ENCODE measurements at regions not wholly inside any gene's neighbourhood (a gene's known extent, or its start where the extent isn't known, plus 50 kb on each side); places are given as distances from the start of the nearest gene placed in this dataset.

DNA sequence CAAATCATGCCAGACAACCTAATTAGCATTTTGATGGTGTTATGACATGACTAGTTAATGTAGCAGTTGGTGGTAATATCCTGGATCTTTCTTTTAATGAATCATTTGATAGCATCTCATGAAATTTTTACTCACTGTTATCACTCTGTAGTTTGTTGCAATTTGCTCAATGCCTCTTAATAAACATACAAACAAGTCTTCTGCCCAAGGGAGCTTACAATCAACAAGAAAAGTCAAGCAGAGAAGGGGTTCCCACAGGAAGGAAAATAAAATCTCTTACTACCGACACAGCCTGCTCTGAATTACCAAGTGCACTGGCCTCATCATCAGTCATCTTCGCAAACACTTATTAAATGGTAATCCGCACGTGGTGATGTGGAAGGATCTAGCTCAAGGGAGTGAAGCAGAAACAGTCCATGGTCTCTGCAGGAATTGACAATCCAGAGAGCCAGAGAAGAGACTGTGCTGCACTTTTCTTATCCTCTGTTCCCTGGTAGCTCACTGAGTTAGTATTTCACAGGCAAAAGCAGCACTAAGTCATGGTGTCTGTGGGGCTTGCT lies 263.5 kb downstream of the EPHA4 start:
- Mint-ChIP-seq H3K4me3 (no peak overlapping the region), H3K27me3 (ENCODE audit: low read depth) (no peaks in the 10 kb centered on the region), H3K9me3 (no peaks in the 10 kb centered on the region), H3K27ac (no peak overlapping the region), H3K4me1 (peaks cover 31% of the 10 kb centered on the region), H3K36me3 (no peaks in the 10 kb centered on the region)
- ChIA-PET CTCF (no interaction called here), POLR2A (no interaction called here)
- DNase-seq (ENCODE audit: low spot score) (no peak), ATAC-seq (no peak)
- TF ChIP-seq KAT7 (CRISPR knock-in tag; IDR thresholded peaks at IDR 0.05; ENCODE audit: borderline replicate concordance), result no peak
- no peak for TF ChIP-seq ZNF219 (CRISPR knock-in tag; IDR thresholded peaks at IDR 0.05; ENCODE audit: borderline replicate concordance)
- no peak for TF ChIP-seq GTF2I (CRISPR knock-in tag; conservative IDR thresholded peaks at IDR 0.05)
- TF ChIP-seq, protein P1, sequence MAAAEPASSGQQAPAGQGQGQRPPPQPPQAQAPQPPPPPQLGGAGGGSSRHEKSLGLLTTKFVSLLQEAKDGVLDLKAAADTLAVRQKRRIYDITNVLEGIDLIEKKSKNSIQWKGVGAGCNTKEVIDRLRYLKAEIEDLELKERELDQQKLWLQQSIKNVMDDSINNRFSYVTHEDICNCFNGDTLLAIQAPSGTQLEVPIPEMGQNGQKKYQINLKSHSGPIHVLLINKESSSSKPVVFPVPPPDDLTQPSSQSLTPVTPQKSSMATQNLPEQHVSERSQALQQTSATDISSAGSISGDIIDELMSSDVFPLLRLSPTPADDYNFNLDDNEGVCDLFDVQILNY (CRISPR knock-in tag; IDR thresholded peaks at IDR 0.05), result no peak
- no peak for TF ChIP-seq ZNF138 (CRISPR knock-in tag; conservative IDR thresholded peaks at IDR 0.05)
- no peak for TF ChIP-seq ZNF396 (CRISPR knock-in tag; IDR thresholded peaks at IDR 0.05; ENCODE audit: borderline replicate concordance)
- TF ChIP-seq FOXP1 (CRISPR knock-in tag; IDR thresholded peaks at IDR 0.05; ENCODE audit: borderline replicate concordance), result no peak
- TF ChIP-seq TEAD1 (CRISPR knock-in tag; IDR thresholded peaks at IDR 0.05), result no peak
- no peak for TF ChIP-seq FOXJ3 (CRISPR knock-in tag; IDR thresholded peaks at IDR 0.05; ENCODE audit: borderline replicate concordance)
- TF ChIP-seq ZNF317 (CRISPR knock-in tag; IDR thresholded peaks at IDR 0.05; ENCODE audit: borderline replicate concordance, low read depth), result no peak
- no peak for TF ChIP-seq ZNF121 (CRISPR knock-in tag; IDR thresholded peaks at IDR 0.05)
- no peak for TF ChIP-seq SMAD4 (CRISPR knock-in tag; IDR thresholded peaks at IDR 0.05)
- no peak for TF ChIP-seq ZNF416 (CRISPR knock-in tag; IDR thresholded peaks at IDR 0.05)

DNA sequence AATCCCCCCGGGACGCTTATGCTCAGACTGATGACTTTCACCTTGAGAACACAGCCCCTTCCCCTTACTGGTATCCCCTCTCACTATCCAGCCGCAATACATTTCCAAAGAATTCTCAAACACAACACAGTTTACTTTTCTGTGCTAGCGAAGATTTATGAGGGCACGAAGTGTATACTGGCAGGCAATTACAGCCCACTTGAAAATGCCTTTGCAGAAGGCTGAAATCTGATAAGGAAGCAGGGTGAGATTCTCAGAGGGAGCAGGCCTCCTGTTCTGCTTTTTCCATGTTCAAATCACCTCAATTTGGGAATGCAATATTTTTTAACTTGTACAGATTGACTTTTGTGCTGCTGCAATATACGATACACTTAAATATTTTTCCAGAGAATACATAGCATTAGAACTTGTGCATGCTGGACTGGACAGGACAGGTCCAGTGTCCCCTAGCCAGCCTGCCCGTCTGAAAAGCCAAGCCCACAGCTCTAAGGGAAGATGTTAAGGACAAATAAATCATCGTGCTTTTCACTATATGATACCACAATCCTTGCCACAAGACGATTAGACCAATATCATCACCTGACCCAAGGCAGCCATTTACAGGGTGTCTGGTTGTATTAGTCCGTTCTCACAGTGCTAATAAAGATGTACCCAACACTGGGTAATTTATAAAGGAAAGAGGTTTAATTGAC lies 262.1 kb downstream of the EPHA4 start:
- Mint-ChIP-seq H3K36me3 (no peaks in the 10 kb centered on the region), H3K4me1 (peaks cover 31% of the 10 kb centered on the region), H3K27me3 (ENCODE audit: low read depth) (no peaks in the 10 kb centered on the region), H3K27ac (no peak overlapping the region), H3K9me3 (no peaks in the 10 kb centered on the region), H3K4me3 (no peak overlapping the region)
- ATAC-seq (no peak), DNase-seq (ENCODE audit: low spot score) (no peak)
- POLR2A ChIA-PET, result no interaction called here
- CTCF ChIA-PET, result no interaction called here
- TF ChIP-seq EMX1 (CRISPR knock-in tag; IDR thresholded peaks at IDR 0.05) (no peak), GRHL2 (CRISPR knock-in tag; IDR thresholded peaks at IDR 0.05; ENCODE audit: insufficient replicate concordance, severe bottlenecking) (no peak), MYBL2 (CRISPR knock-in tag; IDR thresholded peaks at IDR 0.05) (no peak), TEAD1 (CRISPR knock-in tag; IDR thresholded peaks at IDR 0.05) (no peak), ELF4 (CRISPR knock-in tag; IDR thresholded peaks at IDR 0.05; ENCODE audit: low read depth) (no peak), KAT7 (CRISPR knock-in tag; IDR thresholded peaks at IDR 0.05; ENCODE audit: borderline replicate concordance) (no peak), TP53 (CRISPR knock-in tag; IDR thresholded peaks at IDR 0.05) (no peak), MXD4 (CRISPR knock-in tag; IDR thresholded peaks at IDR 0.05; ENCODE audit: borderline replicate concordance) (no peak), ZNF396 (CRISPR knock-in tag; IDR thresholded peaks at IDR 0.05; ENCODE audit: borderline replicate concordance) (no peak), ESRRA (CRISPR knock-in tag; IDR thresholded peaks at IDR 0.05; ENCODE audit: borderline replicate concordance) (no peak), RELA (CRISPR knock-in tag; IDR thresholded peaks at IDR 0.05; ENCODE audit: borderline replicate concordance) (no peak)
- TF ChIP-seq, protein P2, sequence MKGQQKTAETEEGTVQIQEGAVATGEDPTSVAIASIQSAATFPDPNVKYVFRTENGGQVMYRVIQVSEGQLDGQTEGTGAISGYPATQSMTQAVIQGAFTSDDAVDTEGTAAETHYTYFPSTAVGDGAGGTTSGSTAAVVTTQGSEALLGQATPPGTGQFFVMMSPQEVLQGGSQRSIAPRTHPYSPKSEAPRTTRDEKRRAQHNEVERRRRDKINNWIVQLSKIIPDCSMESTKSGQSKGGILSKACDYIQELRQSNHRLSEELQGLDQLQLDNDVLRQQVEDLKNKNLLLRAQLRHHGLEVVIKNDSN (CRISPR knock-in tag; IDR thresholded peaks at IDR 0.05), result no peak
- TF ChIP-seq, protein P3, sequence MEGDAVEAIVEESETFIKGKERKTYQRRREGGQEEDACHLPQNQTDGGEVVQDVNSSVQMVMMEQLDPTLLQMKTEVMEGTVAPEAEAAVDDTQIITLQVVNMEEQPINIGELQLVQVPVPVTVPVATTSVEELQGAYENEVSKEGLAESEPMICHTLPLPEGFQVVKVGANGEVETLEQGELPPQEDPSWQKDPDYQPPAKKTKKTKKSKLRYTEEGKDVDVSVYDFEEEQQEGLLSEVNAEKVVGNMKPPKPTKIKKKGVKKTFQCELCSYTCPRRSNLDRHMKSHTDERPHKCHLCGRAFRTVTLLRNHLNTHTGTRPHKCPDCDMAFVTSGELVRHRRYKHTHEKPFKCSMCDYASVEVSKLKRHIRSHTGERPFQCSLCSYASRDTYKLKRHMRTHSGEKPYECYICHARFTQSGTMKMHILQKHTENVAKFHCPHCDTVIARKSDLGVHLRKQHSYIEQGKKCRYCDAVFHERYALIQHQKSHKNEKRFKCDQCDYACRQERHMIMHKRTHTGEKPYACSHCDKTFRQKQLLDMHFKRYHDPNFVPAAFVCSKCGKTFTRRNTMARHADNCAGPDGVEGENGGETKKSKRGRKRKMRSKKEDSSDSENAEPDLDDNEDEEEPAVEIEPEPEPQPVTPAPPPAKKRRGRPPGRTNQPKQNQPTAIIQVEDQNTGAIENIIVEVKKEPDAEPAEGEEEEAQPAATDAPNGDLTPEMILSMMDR (IDR thresholded peaks at IDR 0.05), result no peak
- TF ChIP-seq, protein P4, sequence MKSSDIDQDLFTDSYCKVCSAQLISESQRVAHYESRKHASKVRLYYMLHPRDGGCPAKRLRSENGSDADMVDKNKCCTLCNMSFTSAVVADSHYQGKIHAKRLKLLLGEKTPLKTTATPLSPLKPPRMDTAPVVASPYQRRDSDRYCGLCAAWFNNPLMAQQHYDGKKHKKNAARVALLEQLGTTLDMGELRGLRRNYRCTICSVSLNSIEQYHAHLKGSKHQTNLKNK (CRISPR knock-in tag; IDR thresholded peaks at IDR 0.05), result no peak
- TF ChIP-seq, protein P5, sequence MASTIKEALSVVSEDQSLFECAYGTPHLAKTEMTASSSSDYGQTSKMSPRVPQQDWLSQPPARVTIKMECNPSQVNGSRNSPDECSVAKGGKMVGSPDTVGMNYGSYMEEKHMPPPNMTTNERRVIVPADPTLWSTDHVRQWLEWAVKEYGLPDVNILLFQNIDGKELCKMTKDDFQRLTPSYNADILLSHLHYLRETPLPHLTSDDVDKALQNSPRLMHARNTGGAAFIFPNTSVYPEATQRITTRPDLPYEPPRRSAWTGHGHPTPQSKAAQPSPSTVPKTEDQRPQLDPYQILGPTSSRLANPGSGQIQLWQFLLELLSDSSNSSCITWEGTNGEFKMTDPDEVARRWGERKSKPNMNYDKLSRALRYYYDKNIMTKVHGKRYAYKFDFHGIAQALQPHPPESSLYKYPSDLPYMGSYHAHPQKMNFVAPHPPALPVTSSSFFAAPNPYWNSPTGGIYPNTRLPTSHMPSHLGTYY (CRISPR knock-in tag; IDR thresholded peaks at IDR 0.05), result no peak
- TF ChIP-seq, protein P6, sequence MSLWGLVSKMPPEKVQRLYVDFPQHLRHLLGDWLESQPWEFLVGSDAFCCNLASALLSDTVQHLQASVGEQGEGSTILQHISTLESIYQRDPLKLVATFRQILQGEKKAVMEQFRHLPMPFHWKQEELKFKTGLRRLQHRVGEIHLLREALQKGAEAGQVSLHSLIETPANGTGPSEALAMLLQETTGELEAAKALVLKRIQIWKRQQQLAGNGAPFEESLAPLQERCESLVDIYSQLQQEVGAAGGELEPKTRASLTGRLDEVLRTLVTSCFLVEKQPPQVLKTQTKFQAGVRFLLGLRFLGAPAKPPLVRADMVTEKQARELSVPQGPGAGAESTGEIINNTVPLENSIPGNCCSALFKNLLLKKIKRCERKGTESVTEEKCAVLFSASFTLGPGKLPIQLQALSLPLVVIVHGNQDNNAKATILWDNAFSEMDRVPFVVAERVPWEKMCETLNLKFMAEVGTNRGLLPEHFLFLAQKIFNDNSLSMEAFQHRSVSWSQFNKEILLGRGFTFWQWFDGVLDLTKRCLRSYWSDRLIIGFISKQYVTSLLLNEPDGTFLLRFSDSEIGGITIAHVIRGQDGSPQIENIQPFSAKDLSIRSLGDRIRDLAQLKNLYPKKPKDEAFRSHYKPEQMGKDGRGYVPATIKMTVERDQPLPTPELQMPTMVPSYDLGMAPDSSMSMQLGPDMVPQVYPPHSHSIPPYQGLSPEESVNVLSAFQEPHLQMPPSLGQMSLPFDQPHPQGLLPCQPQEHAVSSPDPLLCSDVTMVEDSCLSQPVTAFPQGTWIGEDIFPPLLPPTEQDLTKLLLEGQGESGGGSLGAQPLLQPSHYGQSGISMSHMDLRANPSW (CRISPR knock-in tag; conservative IDR thresholded peaks at IDR 0.05; ENCODE audit: low read depth), result no peak

Data from WTC11 (cell line).